KMS-11 (cell line): ENCODE measurements at regions not wholly inside any gene's neighbourhood (a gene's known extent, or its start where the extent isn't known, plus 50 kb on each side); places are given as distances from the start of the nearest gene placed in this dataset.

ENCODE experiments used
- H2AFZ ChIP-seq: fragments of 200-600 bp; sonication (generic); 2 replicates; pipeline ENCODE4 v1.6.1; 2016; ENCODE audit warnings: antibody characterized with exemption, mixed run types, low read depth
- H3K27ac ChIP-seq: fragments of 200-600 bp; sonication (generic); 2 replicates; pipeline ENCODE4 v1.6.1; 2016; ENCODE audit warnings: mild to moderate bottlenecking, mixed run types
- H3K27me3 ChIP-seq: fragments of 200-600 bp; sonication (generic); 2 replicates; pipeline ENCODE4 v1.6.1; 2017; ENCODE audit warnings: mild to moderate bottlenecking, low read depth, mixed run types, moderate library complexity; ENCODE audit not compliant: insufficient read depth
- H3K36me3 ChIP-seq: fragments of 200-600 bp; sonication (generic); 2 replicates; pipeline ENCODE4 v1.6.1; 2017; ENCODE audit warnings: mild to moderate bottlenecking, mixed run types; ENCODE audit not compliant: insufficient read depth
- H3K4me1 ChIP-seq: fragments of 200-600 bp; sonication (generic); 2 replicates; pipeline ENCODE4 v1.6.1; 2016; ENCODE audit warnings: mild to moderate bottlenecking, low read depth, mixed run types; ENCODE audit not compliant: poor library complexity, severe bottlenecking
- H3K4me2 ChIP-seq: fragments of 200-600 bp; sonication (generic); 2 replicates; pipeline ENCODE4 v1.7.0; 2016; ENCODE audit warnings: mild to moderate bottlenecking, mixed run types
- H3K4me3 ChIP-seq: fragments of 200-600 bp; sonication (generic); IDR thresholded peaks from 2 replicates; pipeline ENCODE4 v1.6.1; 2017; ENCODE audit warnings: low read depth, low read length, mixed read lengths; ENCODE audit not compliant: insufficient read depth
- H3K79me2 ChIP-seq: fragments of 200-600 bp; sonication (generic); 2 replicates; pipeline ENCODE4 v1.6.1; 2016; ENCODE audit warnings: low read depth, mixed run types; ENCODE audit not compliant: insufficient read depth
- H3K9ac ChIP-seq: fragments of 200-600 bp; sonication (generic); 2 replicates; pipeline ENCODE4 v1.6.1; 2016; ENCODE audit warnings: mild to moderate bottlenecking, mixed run types
- H4K20me1 ChIP-seq: fragments of 200-600 bp; sonication (generic); 2 replicates; pipeline ENCODE4 v1.6.1; 2016; ENCODE audit warnings: mild to moderate bottlenecking, mixed run types; ENCODE audit not compliant: insufficient read depth
- TF ChIP-seq, protein P1 (sequence below): fragments of 200-600 bp; sonication (generic); conservative IDR thresholded peaks from 2 replicates; pipeline ENCODE4 v1.6.1; 2017; ENCODE audit warnings: low read depth, mild to moderate bottlenecking, antibody characterized with exemption, low read length, moderate library complexity, mixed read lengths

- Histone ChIP-seq H3K79me2 (no peaks in the 10 kb centered on the region), H3K4me3 (no peak overlapping the region), H3K36me3 (no peaks in the 10 kb centered on the region), H3K27ac (no peak overlapping the region), H2AFZ (no peak overlapping the region), H3K27me3 (no peaks in the 10 kb centered on the region), H4K20me1 (no peaks in the 10 kb centered on the region), H3K4me2 (no peak overlapping the region), H3K9ac (no peak overlapping the region), H3K4me1 (no peaks in the 10 kb centered on the region)
- TF ChIP-seq, protein P1, sequence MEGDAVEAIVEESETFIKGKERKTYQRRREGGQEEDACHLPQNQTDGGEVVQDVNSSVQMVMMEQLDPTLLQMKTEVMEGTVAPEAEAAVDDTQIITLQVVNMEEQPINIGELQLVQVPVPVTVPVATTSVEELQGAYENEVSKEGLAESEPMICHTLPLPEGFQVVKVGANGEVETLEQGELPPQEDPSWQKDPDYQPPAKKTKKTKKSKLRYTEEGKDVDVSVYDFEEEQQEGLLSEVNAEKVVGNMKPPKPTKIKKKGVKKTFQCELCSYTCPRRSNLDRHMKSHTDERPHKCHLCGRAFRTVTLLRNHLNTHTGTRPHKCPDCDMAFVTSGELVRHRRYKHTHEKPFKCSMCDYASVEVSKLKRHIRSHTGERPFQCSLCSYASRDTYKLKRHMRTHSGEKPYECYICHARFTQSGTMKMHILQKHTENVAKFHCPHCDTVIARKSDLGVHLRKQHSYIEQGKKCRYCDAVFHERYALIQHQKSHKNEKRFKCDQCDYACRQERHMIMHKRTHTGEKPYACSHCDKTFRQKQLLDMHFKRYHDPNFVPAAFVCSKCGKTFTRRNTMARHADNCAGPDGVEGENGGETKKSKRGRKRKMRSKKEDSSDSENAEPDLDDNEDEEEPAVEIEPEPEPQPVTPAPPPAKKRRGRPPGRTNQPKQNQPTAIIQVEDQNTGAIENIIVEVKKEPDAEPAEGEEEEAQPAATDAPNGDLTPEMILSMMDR, result no peak
Measured at GRCh38 chr15:62603742-62604141, 438.7 kb upstream of the C2CD4B start.

GRCh38 chr15:62605282-62605681 lies 437.3 kb upstream of the TPM1 start:
- TF ChIP-seq, protein P1, result no peak
- Histone ChIP-seq H2AFZ (no peak overlapping the region), H3K27me3 (no peaks in the 10 kb centered on the region), H3K36me3 (no peaks in the 10 kb centered on the region), H3K27ac (no peak overlapping the region), H3K79me2 (no peaks in the 10 kb centered on the region), H3K9ac (no peak overlapping the region), H4K20me1 (no peaks in the 10 kb centered on the region), H3K4me3 (no peak overlapping the region), H3K4me2 (no peak overlapping the region), H3K4me1 (no peaks in the 10 kb centered on the region)

- H3K4me2 ChIP-seq, result no peak overlapping the region
- H3K27me3 ChIP-seq, result no peaks in the 10 kb centered on the region
- H3K9ac ChIP-seq, result no peak overlapping the region
- no peaks in the 10 kb centered on the region for H3K4me1 ChIP-seq
- no peak overlapping the region for H3K27ac ChIP-seq
- TF ChIP-seq, protein P1, result no peak
- no peak overlapping the region for H3K4me3 ChIP-seq
- H2AFZ ChIP-seq, result no peak overlapping the region
- H4K20me1 ChIP-seq, result no peaks in the 10 kb centered on the region
- H3K36me3 ChIP-seq, result no peaks in the 10 kb centered on the region
- no peaks in the 10 kb centered on the region for H3K79me2 ChIP-seq
Measured at GRCh38 chr15:62606376-62607113, 436.0 kb upstream of the TPM1 start.

DNA sequence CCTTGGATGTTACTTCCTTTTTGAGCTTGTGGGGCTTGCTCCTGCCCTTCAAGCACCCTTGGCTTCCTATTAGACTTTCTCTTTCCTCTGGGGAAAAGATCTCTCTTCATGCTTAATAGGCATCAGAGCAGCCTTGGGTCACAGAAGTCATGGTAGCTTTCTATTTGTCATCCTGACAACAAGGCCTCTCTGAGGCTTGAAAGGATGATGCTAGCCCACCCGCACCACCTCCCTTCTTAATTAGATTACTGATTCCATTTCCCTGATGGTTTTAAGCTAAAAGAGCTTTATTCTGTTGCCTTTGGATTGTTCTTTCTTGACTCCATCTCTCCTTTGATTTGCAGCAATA lies 435.5 kb upstream of the TPM1 start:
- no peaks in the 10 kb centered on the region for H3K79me2 ChIP-seq
- H3K27me3 ChIP-seq, result no peaks in the 10 kb centered on the region
- H3K4me2 ChIP-seq, result no peak overlapping the region
- H4K20me1 ChIP-seq, result no peaks in the 10 kb centered on the region
- TF ChIP-seq, protein P1, result no peak
- H3K9ac ChIP-seq, result no peak overlapping the region
- no peaks in the 10 kb centered on the region for H3K4me1 ChIP-seq
- no peak overlapping the region for H3K27ac ChIP-seq
- no peak overlapping the region for H3K4me3 ChIP-seq
- H3K36me3 ChIP-seq, result no peaks in the 10 kb centered on the region
- no peak overlapping the region for H2AFZ ChIP-seq
